ENCODE measurements at regions not wholly inside any gene's neighbourhood (a gene's known extent, or its start where the extent isn't known, plus 50 kb on each side); places are given as distances from the start of the nearest gene placed in this dataset.

- Histone ChIP-seq H3K36me3 (ENCODE audit: insufficient read depth, low read length) (no peaks in the 10 kb centered on the region), H3K79me2 (ENCODE audit: insufficient read depth, low read length) (no peaks in the 10 kb centered on the region), H3K4me1 (ENCODE audit: insufficient read depth, low read length) (no peaks in the 10 kb centered on the region), H3K27me3 (ENCODE audit: insufficient read depth, low read length) (no peaks in the 10 kb centered on the region), H2AFZ (ENCODE audit: low read length) (no peak overlapping the region), H3K4me3 (ENCODE audit: insufficient read depth, low read length) (no peak overlapping the region), H3K9me3 (ENCODE audit: low read depth, low read length) (no peaks in the 10 kb centered on the region), H4K20me1 (ENCODE audit: insufficient read depth, low read length) (no peaks in the 10 kb centered on the region), H3K4me2 (ENCODE audit: insufficient read depth, low read length) (no peak overlapping the region), H3K27ac (ENCODE audit: low read depth, low read length) (no peak overlapping the region)
- TF ChIP-seq, protein P1, sequence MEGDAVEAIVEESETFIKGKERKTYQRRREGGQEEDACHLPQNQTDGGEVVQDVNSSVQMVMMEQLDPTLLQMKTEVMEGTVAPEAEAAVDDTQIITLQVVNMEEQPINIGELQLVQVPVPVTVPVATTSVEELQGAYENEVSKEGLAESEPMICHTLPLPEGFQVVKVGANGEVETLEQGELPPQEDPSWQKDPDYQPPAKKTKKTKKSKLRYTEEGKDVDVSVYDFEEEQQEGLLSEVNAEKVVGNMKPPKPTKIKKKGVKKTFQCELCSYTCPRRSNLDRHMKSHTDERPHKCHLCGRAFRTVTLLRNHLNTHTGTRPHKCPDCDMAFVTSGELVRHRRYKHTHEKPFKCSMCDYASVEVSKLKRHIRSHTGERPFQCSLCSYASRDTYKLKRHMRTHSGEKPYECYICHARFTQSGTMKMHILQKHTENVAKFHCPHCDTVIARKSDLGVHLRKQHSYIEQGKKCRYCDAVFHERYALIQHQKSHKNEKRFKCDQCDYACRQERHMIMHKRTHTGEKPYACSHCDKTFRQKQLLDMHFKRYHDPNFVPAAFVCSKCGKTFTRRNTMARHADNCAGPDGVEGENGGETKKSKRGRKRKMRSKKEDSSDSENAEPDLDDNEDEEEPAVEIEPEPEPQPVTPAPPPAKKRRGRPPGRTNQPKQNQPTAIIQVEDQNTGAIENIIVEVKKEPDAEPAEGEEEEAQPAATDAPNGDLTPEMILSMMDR (IDR thresholded peaks at IDR 0.05; ENCODE audit: extremely low read depth, low read depth, low read length), result no peak
- DNase-seq (ENCODE audit: insufficient read length, low spot score, missing footprints), result no peak
These were observed 133.5 kb upstream of the B3GAT1 start for GRCh38 chr11:134545521-134545920.

DNA sequence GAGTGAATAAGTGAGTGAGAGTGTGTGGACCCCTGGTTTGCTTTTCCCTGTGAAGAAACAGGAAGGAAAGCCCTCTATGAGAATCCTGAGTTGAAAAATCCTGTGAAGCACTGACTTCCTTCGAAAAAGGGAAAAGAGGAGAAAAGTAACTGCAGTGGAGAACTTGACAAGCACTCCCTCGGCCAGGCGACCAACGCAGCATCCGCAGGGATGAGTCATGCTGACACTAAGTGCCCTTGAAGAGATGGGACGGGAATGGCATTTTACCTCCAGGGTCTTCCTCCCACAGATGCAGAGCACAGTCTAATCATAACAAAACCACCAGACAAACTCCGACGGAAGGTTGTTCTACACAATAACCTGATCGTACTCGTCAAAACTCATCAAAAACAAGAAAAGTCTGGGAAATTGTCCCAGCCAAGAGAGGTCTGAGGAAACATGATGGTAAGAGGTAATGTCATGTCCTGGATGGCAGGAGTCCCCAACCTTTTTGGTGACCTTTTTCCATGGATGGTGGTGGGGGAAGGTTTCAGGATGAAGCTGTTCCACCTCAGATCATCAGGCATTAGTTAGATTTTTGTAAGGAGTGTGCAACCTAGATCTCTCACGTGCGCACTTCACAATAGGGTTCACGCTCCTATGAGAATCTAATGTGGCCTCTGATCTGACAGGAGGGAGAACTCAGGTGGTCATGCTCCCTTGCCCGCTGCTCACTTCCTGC is 132.2 kb upstream of the B3GAT1 start:
- H3K27ac ChIP-seq (ENCODE audit: low read depth, low read length), result no peak overlapping the region
- no peak overlapping the region for H3K4me3 ChIP-seq (ENCODE audit: insufficient read depth, low read length)
- H3K4me2 ChIP-seq (ENCODE audit: insufficient read depth, low read length), result no peak overlapping the region
- no peak for DNase-seq (ENCODE audit: insufficient read length, low spot score, missing footprints)
- no peaks in the 10 kb centered on the region for H3K27me3 ChIP-seq (ENCODE audit: insufficient read depth, low read length)
- no peaks in the 10 kb centered on the region for H3K79me2 ChIP-seq (ENCODE audit: insufficient read depth, low read length)
- H3K4me1 ChIP-seq (ENCODE audit: insufficient read depth, low read length), result no peaks in the 10 kb centered on the region
- H3K36me3 ChIP-seq (ENCODE audit: insufficient read depth, low read length), result no peaks in the 10 kb centered on the region
- H2AFZ ChIP-seq (ENCODE audit: low read length), result no peak overlapping the region
- TF ChIP-seq, protein P1 (IDR thresholded peaks at IDR 0.05; ENCODE audit: extremely low read depth, low read depth, low read length), result no peak
- H4K20me1 ChIP-seq (ENCODE audit: insufficient read depth, low read length), result no peaks in the 10 kb centered on the region
- peaks cover under 1% of the 10 kb centered on the region for H3K9me3 ChIP-seq (ENCODE audit: low read depth, low read length)

DNA sequence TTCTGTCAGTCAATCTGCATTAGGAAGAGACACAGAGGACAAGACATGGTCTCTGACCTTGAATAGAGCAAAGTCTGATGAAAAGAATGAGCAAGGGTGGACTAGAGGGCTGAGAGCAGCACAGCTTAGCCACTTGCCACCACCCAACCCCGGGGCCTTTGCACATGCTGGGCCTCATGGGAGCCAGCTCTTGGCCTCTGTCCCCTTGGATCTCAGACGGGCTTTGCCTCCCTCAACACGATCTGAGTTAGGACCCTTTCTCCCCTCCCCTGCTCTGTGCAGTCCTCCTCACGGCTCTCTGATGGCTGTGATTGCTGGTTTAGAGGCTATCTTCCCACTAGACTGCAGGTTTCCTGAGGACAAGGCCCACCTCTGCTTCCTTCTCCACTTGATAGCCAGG is 131.6 kb upstream of the B3GAT1 start:
- H4K20me1 ChIP-seq (ENCODE audit: insufficient read depth, low read length), result no peaks in the 10 kb centered on the region
- no peaks in the 10 kb centered on the region for H3K36me3 ChIP-seq (ENCODE audit: insufficient read depth, low read length)
- H3K4me3 ChIP-seq (ENCODE audit: insufficient read depth, low read length), result no peak overlapping the region
- no peaks in the 10 kb centered on the region for H3K79me2 ChIP-seq (ENCODE audit: insufficient read depth, low read length)
- peaks cover 2% of the 10 kb centered on the region for H3K9me3 ChIP-seq (ENCODE audit: low read depth, low read length)
- no peaks in the 10 kb centered on the region for H3K4me1 ChIP-seq (ENCODE audit: insufficient read depth, low read length)
- TF ChIP-seq, protein P1 (IDR thresholded peaks at IDR 0.05; ENCODE audit: extremely low read depth, low read depth, low read length), result no peak
- H3K4me2 ChIP-seq (ENCODE audit: insufficient read depth, low read length), result no peak overlapping the region
- no peak for DNase-seq (ENCODE audit: insufficient read length, low spot score, missing footprints)
- no peak overlapping the region for H2AFZ ChIP-seq (ENCODE audit: low read length)
- no peak overlapping the region for H3K27ac ChIP-seq (ENCODE audit: low read depth, low read length)
- H3K27me3 ChIP-seq (ENCODE audit: insufficient read depth, low read length), result no peaks in the 10 kb centered on the region

DNA sequence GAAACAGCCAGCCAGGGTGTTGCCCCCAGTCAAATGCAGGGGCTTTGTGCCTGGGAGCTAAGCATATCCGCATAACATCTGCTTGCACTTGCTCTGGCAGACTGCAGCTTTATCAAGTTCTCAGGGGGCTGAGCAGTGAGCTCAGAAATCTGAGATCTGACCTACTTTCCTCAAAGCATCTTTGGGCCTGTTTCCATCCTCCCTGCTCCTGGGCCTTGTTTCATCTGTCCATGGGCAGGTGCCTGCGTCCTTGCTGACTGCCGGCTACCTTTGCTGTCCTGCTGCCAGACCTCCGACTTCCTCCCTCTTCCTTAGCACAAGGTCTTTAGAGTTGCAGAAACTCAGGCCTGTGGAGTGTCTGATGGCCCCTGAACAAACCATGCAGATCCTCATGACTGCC is 131.2 kb upstream of the B3GAT1 start:
- Histone ChIP-seq H3K4me3 (ENCODE audit: insufficient read depth, low read length) (no peak overlapping the region), H2AFZ (ENCODE audit: low read length) (no peak overlapping the region), H3K27ac (ENCODE audit: low read depth, low read length) (no peak overlapping the region), H3K4me2 (ENCODE audit: insufficient read depth, low read length) (no peak overlapping the region), H3K27me3 (ENCODE audit: insufficient read depth, low read length) (no peaks in the 10 kb centered on the region), H4K20me1 (ENCODE audit: insufficient read depth, low read length) (no peaks in the 10 kb centered on the region), H3K9me3 (ENCODE audit: low read depth, low read length) (peaks cover 2% of the 10 kb centered on the region), H3K36me3 (ENCODE audit: insufficient read depth, low read length) (no peaks in the 10 kb centered on the region), H3K4me1 (ENCODE audit: insufficient read depth, low read length) (no peaks in the 10 kb centered on the region), H3K79me2 (ENCODE audit: insufficient read depth, low read length) (no peaks in the 10 kb centered on the region)
- TF ChIP-seq, protein P1 (IDR thresholded peaks at IDR 0.05; ENCODE audit: extremely low read depth, low read depth, low read length), result no peak
- no peak for DNase-seq (ENCODE audit: insufficient read length, low spot score, missing footprints)

Data from osteoblast (primary cell).